OCI-LY7 (cell line): ENCODE measurements at regions not wholly inside any gene's neighbourhood (a gene's known extent, or its start where the extent isn't known, plus 50 kb on each side); places are given as distances from the start of the nearest gene placed in this dataset.

Experiments used
- EZH2phosphoT487 ChIP-seq: fragments of 200-600 bp; sonication (generic); IDR thresholded peaks from 2 replicates; pipeline ENCODE4 v1.6.1; 2018; ENCODE audit warnings: low read depth, borderline replicate concordance, mild to moderate bottlenecking, mixed run types, antibody characterized with exemption, low read length, moderate library complexity, mixed read lengths
- TF ChIP-seq, protein P1 (sequence below): fragments of 200-600 bp; sonication (generic); conservative IDR thresholded peaks from 2 replicates; pipeline ENCODE4 v1.5.1; 2014; ENCODE audit warnings: mild to moderate bottlenecking, antibody characterized with exemption, low read length, moderate library complexity, mixed read lengths

DNA sequence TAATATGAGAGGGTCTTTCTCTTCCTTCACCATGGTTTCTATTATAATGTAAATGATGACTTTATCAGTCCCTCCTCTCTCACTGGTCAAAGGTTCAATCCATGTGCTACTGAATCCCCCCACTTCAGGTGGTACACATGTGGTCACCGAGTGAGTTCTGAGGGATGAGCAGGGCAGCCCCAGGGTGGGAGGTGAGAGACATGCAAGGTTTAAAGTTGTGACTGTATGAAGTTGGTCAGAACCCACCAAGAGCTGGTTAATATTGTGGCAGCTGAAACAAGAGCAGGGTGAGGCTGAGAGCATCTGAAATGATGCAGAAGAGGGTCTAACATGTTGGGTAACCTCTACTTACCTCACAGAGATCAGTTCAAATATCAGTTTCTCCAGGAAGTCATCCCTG is 444.7 kb upstream of the FBXO33 start:
- TF ChIP-seq, protein P1, sequence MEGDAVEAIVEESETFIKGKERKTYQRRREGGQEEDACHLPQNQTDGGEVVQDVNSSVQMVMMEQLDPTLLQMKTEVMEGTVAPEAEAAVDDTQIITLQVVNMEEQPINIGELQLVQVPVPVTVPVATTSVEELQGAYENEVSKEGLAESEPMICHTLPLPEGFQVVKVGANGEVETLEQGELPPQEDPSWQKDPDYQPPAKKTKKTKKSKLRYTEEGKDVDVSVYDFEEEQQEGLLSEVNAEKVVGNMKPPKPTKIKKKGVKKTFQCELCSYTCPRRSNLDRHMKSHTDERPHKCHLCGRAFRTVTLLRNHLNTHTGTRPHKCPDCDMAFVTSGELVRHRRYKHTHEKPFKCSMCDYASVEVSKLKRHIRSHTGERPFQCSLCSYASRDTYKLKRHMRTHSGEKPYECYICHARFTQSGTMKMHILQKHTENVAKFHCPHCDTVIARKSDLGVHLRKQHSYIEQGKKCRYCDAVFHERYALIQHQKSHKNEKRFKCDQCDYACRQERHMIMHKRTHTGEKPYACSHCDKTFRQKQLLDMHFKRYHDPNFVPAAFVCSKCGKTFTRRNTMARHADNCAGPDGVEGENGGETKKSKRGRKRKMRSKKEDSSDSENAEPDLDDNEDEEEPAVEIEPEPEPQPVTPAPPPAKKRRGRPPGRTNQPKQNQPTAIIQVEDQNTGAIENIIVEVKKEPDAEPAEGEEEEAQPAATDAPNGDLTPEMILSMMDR, result no peak
- no peak for TF ChIP-seq EZH2phosphoT487
